ENCODE measurements at regions not wholly inside any gene's neighbourhood (a gene's known extent, or its start where the extent isn't known, plus 50 kb on each side); places are given as distances from the start of the nearest gene placed in this dataset.
"Not testable (repeated sequence)": the region's sequence is repeated elsewhere in the genome, so short reads cannot be mapped to it uniquely, and the experiment has no call there.

GRCh38 chr9:7622481-7622880 is 177.1 kb downstream of the DMAC1 start:
- no peak for DNase-seq

GRCh38 chr9:7615344-7615743 is 184.2 kb downstream of the DMAC1 start:
- DNase-seq: no peak

GRCh38 chr9:7613931-7614330 is 185.6 kb downstream of the DMAC1 start:
- DNase-seq: no peak

- DNase-seq: no peak
These were observed 191.3 kb downstream of the DMAC1 start for GRCh38 chr9:7608261-7608660.

- DNase-seq: no peak
These were observed 192.2 kb downstream of the DMAC1 start for GRCh38 chr9:7607421-7607820.

- no peak for DNase-seq
These were observed 193.0 kb downstream of the DMAC1 start for GRCh38 chr9:7606591-7606990.

GRCh38 chr9:7601739-7602138 is 197.8 kb downstream of the DMAC1 start:
- DNase-seq: no peak

GRCh38 chr9:7597716-7598115 is 201.9 kb downstream of the DMAC1 start:
- no peak for DNase-seq

GRCh38 chr9:7592321-7593316 is 207.0 kb downstream of the DMAC1 start:
- DNase-seq: peak; percentile 18

GRCh38 chr9:7591501-7591900 is 208.1 kb downstream of the DMAC1 start:
- DNase-seq: no peak

- no peak for DNase-seq
These were observed 219.0 kb downstream of the DMAC1 start for GRCh38 chr9:7580568-7580967.

GRCh38 chr9:7579351-7579750 is 220.2 kb downstream of the DMAC1 start:
- DNase-seq: no peak

GRCh38 chr9:7578951-7579350 is 220.6 kb downstream of the DMAC1 start:
- peak; percentile 19 for DNase-seq

- peak; percentile 33 for DNase-seq
These were observed 229.4 kb downstream of the DMAC1 start for GRCh38 chr9:7570107-7570720.

- DNase-seq: no peak
These were observed 231.9 kb downstream of the DMAC1 start for GRCh38 chr9:7567687-7568086.

GRCh38 chr9:7561527-7562080 is 238.0 kb downstream of the DMAC1 start:
- DNase-seq: no peak

GRCh38 chr9:7560669-7561305 is 238.8 kb downstream of the DMAC1 start:
- no peak for DNase-seq

- DNase-seq: no peak
These were observed 244.9 kb downstream of the DMAC1 start for GRCh38 chr9:7554699-7555098.

GRCh38 chr9:7552706-7553105 is 246.9 kb downstream of the DMAC1 start:
- not testable (repeated sequence) for DNase-seq

- DNase-seq: peak; percentile 74
These were observed 250.3 kb downstream of the DMAC1 start for GRCh38 chr9:7549249-7549648.

GRCh38 chr9:7546261-7546660 is 253.3 kb downstream of the DMAC1 start:
- no peak for DNase-seq

- DNase-seq: no peak
These were observed 254.0 kb downstream of the DMAC1 start for GRCh38 chr9:7545371-7546165.
